NCI-H526 (cell line): ENCODE measurements at regions not wholly inside any gene's neighbourhood (a gene's known extent, or its start where the extent isn't known, plus 50 kb on each side); places are given as distances from the start of the nearest gene placed in this dataset.

Experiments used
- DNase-seq, 2 experiments: peaks; one replicate each; lab custom pipeline; 2025; lab: John Stamatoyannopoulos, UW

- no peak for DNase-seq
Observed at GRCh38 chr10:3691482-3691881, 93.5 kb downstream of the KLF6 start.

GRCh38 chr10:3689871-3690510 lies 95.0 kb downstream of the KLF6 start:
- DNase-seq = no peak

GRCh38 chr10:3687510-3688081 lies 97.4 kb downstream of the KLF6 start:
- DNase-seq = no peak

DNA sequence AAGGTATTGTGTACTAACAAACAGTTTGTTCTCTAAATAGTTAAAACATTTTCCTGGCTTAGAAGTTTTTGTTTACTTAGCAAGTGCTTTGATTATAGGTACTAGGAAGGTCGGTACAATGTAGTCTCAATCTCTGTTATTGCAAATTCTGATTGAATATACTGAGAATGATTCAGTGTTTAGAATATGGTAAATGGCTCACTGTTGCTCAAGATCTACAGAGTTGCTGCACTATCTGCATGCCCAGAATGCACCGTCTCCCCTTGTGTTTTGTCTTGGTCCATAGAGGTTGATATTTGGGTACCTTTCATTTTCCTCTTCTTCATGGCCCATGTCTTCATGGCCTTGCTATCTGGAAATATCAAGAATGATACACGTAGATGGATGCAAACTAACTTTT lies 99.6 kb downstream of the KLF6 start:
- DNase-seq = no peak

- DNase-seq = no peak
Observed at GRCh38 chr10:3684891-3685290, 100.1 kb downstream of the KLF6 start.

- no peak for DNase-seq
Observed at GRCh38 chr10:3683560-3683959, 101.4 kb downstream of the KLF6 start.

DNA sequence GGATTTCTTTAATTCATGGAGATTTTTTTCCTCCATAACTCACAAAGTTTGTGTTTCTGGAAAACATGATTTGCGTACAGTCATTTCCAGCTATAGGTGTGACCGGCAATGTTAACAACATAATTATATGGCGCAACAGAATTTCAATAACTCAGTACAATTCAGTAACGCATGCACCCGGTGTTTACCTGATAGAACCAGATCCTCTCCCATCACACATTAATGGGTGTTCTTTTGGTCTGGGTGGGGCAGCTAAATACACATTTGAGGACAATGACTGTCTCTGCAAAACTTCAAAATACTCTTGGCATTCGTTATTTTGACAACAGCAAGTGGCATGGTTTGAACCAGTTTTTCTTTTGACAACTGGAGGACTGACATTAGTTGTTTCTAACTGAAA lies 102.3 kb downstream of the KLF6 start:
- DNase-seq = no peak

DNA sequence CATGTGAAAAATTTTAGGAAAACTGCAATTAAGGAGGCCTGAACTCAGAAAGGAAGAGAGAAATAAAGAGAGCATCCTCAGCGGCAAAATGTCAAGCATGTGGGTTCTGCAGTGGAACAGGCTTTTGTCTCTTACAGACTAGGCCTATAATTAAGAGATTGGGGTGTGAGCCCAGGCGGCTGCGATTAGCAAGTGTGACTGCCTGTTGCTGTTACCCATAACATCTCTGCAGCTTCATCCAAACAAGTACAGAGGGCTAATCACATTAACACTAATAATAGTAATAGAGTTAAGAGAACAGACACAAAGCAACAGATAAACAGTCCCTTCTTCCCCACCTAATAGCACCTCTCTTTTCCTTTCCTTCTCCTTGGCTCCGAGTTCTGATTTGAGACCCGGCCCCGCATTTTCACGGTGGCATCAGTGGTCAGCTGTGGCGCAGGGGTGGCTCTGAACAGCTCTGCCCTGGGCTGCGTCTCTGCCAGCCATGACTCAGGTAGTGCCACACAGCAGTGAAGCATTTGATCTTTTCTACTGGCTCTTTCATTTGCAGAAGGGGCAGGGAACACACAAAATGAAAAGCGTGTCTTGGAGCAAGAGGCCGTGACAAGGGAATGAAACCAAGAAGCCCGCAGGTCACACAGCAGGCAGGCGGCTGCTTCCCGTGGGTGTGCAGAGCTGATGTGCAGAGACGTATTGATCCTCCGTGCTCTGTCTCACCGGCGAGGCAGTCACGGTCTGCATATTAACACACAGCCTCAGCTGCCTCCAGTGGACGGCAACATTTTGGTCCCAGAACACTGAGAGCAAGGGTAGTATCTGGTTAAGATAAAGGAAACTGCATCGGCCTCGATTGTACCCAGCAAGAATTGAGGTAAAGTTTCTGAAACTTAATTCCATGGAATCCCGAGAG lies 103.1 kb downstream of the KLF6 start:
- DNase-seq = no peak

DNA sequence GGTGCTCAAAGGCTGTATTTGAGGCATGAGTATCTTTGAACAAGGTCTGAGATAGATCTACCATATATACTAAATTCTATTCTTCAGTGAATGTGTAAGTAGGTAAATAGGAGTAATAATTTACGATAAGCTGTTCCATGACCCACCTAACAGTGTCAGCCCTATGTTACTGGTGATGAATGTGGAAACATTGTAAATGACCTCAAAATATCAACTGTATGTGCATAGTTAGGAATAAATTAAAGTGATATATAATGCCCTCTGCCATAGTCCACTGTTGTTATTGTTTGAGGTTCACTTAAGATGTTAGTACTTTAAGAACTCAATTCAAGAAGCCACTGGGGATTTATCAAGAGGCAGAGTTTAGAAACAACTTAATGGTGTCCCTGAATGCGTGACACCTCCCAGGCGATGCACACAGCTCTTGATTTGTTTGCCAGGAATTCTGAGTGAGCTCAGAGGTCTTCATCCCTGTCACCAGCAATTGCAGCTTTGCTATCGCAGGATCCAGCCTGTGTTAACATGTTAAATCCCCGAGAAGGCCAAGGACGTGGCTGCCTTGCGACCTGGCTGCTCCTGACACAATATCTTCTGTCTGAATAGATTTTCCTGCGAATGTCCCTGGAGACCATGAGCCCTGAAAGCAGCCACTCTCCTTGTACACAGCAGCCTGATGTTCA lies 104.9 kb downstream of the KLF6 start:
- DNase-seq = no peak

DNA sequence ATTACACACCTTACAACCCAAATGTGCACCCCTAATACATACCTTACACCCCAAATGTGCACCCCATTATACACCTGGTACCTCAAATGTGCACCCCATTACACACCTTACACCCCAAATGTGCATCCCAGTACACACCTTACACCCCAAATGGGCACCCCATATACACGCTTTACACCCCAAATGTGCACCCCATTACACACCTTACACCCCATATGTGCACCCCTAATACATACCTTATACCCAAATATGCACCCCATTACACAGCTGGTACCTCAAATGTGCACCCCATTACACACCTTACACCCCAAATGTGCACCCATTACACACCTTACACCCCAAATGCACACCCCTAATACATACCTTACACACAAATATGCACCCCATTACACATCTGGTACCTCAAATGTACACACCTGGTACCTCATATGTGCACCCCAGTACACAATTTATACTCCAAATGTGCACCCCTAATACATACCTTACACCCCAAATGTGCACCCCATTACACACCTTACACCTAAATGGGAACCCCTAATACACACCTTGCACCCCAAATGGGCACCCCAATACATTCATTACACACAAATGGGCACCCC lies 106.3 kb downstream of the KLF6 start:
- no peak for DNase-seq

- peak; percentile 29 to 58 for DNase-seq
Observed at GRCh38 chr10:3676564-3676963, 108.4 kb downstream of the KLF6 start.

GRCh38 chr10:3672220-3672619 lies 112.8 kb downstream of the KLF6 start:
- no peak for DNase-seq

DNA sequence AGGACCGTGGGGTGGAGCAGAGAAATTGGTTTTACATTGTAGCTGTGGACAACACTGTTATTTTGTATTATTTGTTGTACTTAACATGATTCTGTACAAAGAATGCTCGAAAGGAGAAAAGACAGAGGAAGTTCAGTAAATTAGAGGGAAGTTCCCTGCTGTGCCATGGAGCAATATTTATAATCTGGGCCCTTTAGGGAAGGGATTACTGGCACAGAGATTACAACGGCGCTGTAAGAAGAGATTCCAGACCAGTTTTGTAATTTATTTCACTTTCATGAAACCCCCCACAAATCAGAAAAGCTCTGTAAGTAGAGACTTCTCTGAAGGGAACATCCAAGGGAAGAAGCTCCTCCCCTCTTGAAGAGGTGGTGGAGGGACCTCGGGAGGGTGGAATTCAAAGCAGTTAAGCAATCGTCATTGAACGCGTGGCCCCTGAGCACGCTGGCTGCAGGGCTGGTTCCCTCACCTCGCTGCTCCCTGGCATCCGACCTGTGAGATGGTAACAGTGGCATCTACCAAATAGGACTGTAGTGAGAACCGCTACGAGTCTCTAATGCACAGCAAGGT lies 113.5 kb downstream of the KLF6 start:
- no peak for DNase-seq

DNA sequence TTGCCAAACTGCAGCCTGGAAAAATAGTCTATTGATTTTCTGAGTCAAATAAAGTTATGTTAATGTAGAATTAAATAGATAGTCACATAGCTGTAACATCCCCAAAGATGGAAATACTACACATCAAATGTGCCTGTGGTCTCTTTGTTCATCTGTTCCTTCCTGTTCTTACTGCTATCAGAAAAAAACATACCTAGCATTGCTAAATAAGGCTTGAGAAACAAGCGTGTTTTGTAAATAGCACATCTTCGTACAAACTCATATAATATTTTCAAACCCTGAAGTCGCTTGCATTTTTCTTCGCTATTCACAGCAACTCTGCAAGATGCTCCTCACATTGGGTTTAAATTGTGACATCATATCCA lies 116.1 kb downstream of the KLF6 start:
- DNase-seq = no peak

GRCh38 chr10:3668276-3668965 lies 116.6 kb downstream of the KLF6 start:
- peak in 1 of 2 experiments; percentile 2 for DNase-seq

- DNase-seq = no peak
Observed at GRCh38 chr10:3666525-3667302, 118.3 kb downstream of the KLF6 start.

DNA sequence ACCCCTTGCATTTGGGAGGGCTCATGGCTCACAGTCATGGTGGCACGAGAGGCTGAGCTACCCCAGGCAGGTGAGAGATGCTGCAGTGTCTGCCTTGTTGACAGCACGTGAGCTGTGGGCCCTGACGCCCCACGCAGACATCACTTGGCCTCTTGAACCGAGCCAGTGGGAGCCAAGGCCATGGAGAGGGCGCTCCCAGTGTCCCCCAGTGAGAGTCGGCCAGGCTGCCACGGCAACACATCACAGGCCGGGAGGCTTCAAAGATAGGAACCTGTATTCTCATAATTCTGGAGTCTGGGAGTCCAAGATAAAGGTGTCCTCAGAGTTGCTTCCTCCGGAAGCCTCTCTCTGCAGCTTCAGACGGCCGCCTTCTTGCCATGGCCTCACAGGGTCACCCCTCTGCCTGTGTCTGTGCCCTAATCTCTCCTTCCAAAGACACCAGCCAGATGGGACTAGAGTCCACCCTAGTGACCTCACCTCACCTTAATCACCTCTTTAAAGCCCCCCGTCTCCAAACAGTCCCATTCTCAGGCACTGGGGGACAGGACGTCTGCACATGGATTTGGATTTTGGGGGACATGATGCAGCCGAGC lies 119.6 kb downstream of the KLF6 start:
- no peak for DNase-seq

- DNase-seq = no peak
Observed at GRCh38 chr10:3662775-3663174, 122.2 kb downstream of the KLF6 start.

DNA sequence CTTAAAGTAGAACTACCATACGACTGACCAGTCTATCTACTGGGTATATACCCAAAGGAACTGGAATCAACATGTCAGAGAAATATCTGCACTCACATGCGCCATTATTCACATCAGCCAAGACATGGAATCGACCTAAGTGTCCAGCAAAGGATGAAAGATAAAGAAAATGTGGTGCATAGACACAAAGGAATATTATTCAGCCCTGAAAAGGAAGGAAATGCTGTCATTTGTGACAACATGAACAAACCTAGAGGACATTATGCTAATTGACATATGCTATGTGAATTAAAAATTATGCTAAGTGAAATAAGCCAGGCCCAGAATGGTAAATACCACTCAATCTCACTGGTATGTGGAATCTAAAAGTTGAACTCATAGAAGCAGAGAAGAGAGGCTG lies 123.7 kb downstream of the KLF6 start:
- no peak for DNase-seq

- DNase-seq = no peak
Observed at GRCh38 chr10:3660753-3661152, 124.3 kb downstream of the KLF6 start.
